LNCaP clone FGC (cell line): ENCODE measurements at regions not wholly inside any gene's neighbourhood (a gene's known extent, or its start where the extent isn't known, plus 50 kb on each side); places are given as distances from the start of the nearest gene placed in this dataset.
A peak's percentile ranks its signal among the peaks of the same experiment; 100 is the strongest.

Source experiments
- DNase-seq: peaks from one replicate; pipeline ENCODE4 v3.0.0-alpha.2; 2011; ENCODE audit warnings: low read depth
- H3K4me3 ChIP-seq: 2 replicates; pipeline ENCODE4 v1.5.1; 2011; ENCODE audit warnings: mild to moderate bottlenecking, low read depth, low read length, control low read depth
- CTCF ChIP-seq: IDR thresholded peaks from 2 replicates; pipeline ENCODE4 v1.5.1; 2012; ENCODE audit warnings: mild to moderate bottlenecking; ENCODE audit not compliant: control insufficient read depth, insufficient read depth; ENCODE audit errors: extremely low read depth

GRCh38 chr1:43083375-43083891 lies 88.7 kb downstream of the EBNA1BP2 start:
- DNase-seq, result no peak

GRCh38 chr1:43082740-43083139 lies 89.3 kb downstream of the EBNA1BP2 start:
- TF ChIP-seq CTCF, result no peak
- no peak for DNase-seq
- H3K4me3 ChIP-seq, result no peak overlapping the region

More at GRCh38 chr1:43083375-43083891, 88.7 kb downstream of the EBNA1BP2 start:
- no peak overlapping the region for H3K4me3 ChIP-seq
- no peak for TF ChIP-seq CTCF

- no peak for DNase-seq
- H3K4me3 ChIP-seq, result no peak overlapping the region
- TF ChIP-seq CTCF, result no peak
Observed at GRCh38 chr1:43077273-43077672, 94.8 kb downstream of the EBNA1BP2 start.

- TF ChIP-seq CTCF, result no peak
- H3K4me3 ChIP-seq, result no peak overlapping the region
- no peak for DNase-seq
Observed at GRCh38 chr1:43074709-43075108, 97.4 kb downstream of the EBNA1BP2 start.

- peak; percentile 49 for TF ChIP-seq CTCF
- H3K4me3 ChIP-seq, result no peak overlapping the region
- DNase-seq, result no peak
Observed at GRCh38 chr1:43074244-43074643, 97.8 kb downstream of the EBNA1BP2 start.

GRCh38 chr1:43073490-43074230 lies 98.4 kb downstream of the EBNA1BP2 start:
- no peak overlapping the region for H3K4me3 ChIP-seq
- peak; percentile 34 for DNase-seq
- peak; percentile 85 for TF ChIP-seq CTCF

GRCh38 chr1:43072314-43072713 lies 99.8 kb downstream of the EBNA1BP2 start:
- no peak for DNase-seq
- H3K4me3 ChIP-seq, result no peak overlapping the region
- TF ChIP-seq CTCF, result no peak
